PC-9 (cell line): ENCODE measurements at regions not wholly inside any gene's neighbourhood (a gene's known extent, or its start where the extent isn't known, plus 50 kb on each side); places are given as distances from the start of the nearest gene placed in this dataset.

Experiments
- BruUV-seq: library from RNA; stranded (reverse); fragments of 400-500 nt; replicated peaks from 2 replicates; lab custom pipeline; 2021; lab: Mats Ljungman, UMichigan
- CTCF ChIA-PET: fragments of 300-600 bp; sonication (Branson Sonifier 250); formaldehyde crosslinking; loops from one replicate; lab custom pipeline; 2022; ENCODE audit warnings: antibody characterized with exemption; lab: Charles Lee
- POLR2A ChIA-PET: fragments of 300-600 bp; sonication (Branson Sonifier 250); formaldehyde crosslinking; loops from one replicate; lab custom pipeline; 2022; ENCODE audit warnings: antibody characterized with exemption; ENCODE audit not compliant: unreplicated experiment; lab: Charles Lee
- DNase-seq, 2 experiments: peaks; one replicate each; pipeline versions ENCODE4 v3.0.0 to v3.0.0-alpha.2; 2015 to 2022; ENCODE audit warnings: mixed read lengths in 1 of 2
- H2AFZ ChIP-seq: fragments of 200-600 bp; sonication (generic); 2 replicates; pipeline ENCODE4 v1.8.1; 2017; ENCODE audit warnings: antibody characterized with exemption
- H3F3A ChIP-seq: fragments of 200-600 bp; sonication (generic); 2 replicates; pipeline ENCODE4 v1.8.1; 2017; ENCODE audit warnings: antibody characterized with exemption, mild to moderate bottlenecking, low read depth; ENCODE audit not compliant: insufficient read depth
- H3K27ac ChIP-seq: fragments of 200-600 bp; sonication (generic); 2 replicates; pipeline ENCODE4 v1.6.1; 2016; ENCODE audit warnings: mixed run types
- H3K27me3 ChIP-seq: fragments of 200-600 bp; sonication (generic); 2 replicates; pipeline ENCODE4 v1.6.1; 2016; ENCODE audit warnings: low read depth, mixed run types; ENCODE audit not compliant: insufficient read depth
- H3K36me3 ChIP-seq: fragments of 200-600 bp; sonication (generic); 2 replicates; pipeline ENCODE4 v1.6.1; 2016; ENCODE audit warnings: low read depth, mixed run types
- H3K4me1 ChIP-seq: fragments of 200-600 bp; sonication (generic); replicated peaks from 2 replicates; pipeline ENCODE4 v1.6.1; 2016; ENCODE audit warnings: mixed run types; ENCODE audit not compliant: insufficient read depth
- H3K4me2 ChIP-seq: fragments of 200-600 bp; sonication (generic); 2 replicates; pipeline ENCODE4 v1.6.1; 2017; ENCODE audit warnings: mixed run types
- H3K4me3 ChIP-seq: fragments of 200-600 bp; sonication (generic); 2 replicates; pipeline ENCODE4 v1.6.1; 2016; ENCODE audit warnings: mixed run types
- H3K79me2 ChIP-seq: fragments of 200-600 bp; sonication (generic); 2 replicates; pipeline ENCODE4 v1.6.1; 2017; ENCODE audit warnings: low read depth, mixed run types
- H3K9me2 ChIP-seq: fragments of 200-600 bp; sonication (generic); 2 replicates; pipeline ENCODE4 v1.8.1; 2017; ENCODE audit warnings: mild to moderate bottlenecking; ENCODE audit not compliant: insufficient read depth
- H3K9me3 ChIP-seq: fragments of 200-600 bp; sonication (generic); 2 replicates; pipeline ENCODE4 v1.8.1; 2016; ENCODE audit warnings: low read depth; ENCODE audit not compliant: insufficient read depth
- H4K20me1 ChIP-seq: fragments of 200-600 bp; sonication (generic); 2 replicates; pipeline ENCODE4 v1.8.1; 2017; ENCODE audit not compliant: insufficient read depth
- CTCF ChIP-seq: fragments of 200-600 bp; sonication (generic); conservative IDR thresholded peaks from 2 replicates; pipeline ENCODE4 v1.6.1; 2017; ENCODE audit warnings: mixed run types, antibody characterized with exemption, mild to moderate bottlenecking, moderate library complexity
- EZH2 ChIP-seq: fragments of 200-600 bp; sonication (generic); IDR thresholded peaks from 2 replicates; pipeline ENCODE4 v1.8.0; 2017; ENCODE audit warnings: antibody characterized with exemption, low read depth
- intact Hi-C: fragments of 100-400 bp; cut with micrococcal nuclease; formaldehyde crosslinking; loops from one replicate; pipeline ENCODE4 v1.10.0; 2022; ENCODE audit not compliant: unreplicated experiment

GRCh38 chr13:39144391-39144790 lies 106.1 kb downstream of the NHLRC3 start:
- no peaks in the 10 kb centered on the region; the same call in 1 of the 2 replicates for H3K4me1 ChIP-seq
- no peak overlapping the region for H3K27ac ChIP-seq
- intact Hi-C loops, result loop anchor here (2.0 kb wide), 2 partner anchors 468 to 532 kb away; no protein-coding TSS in a partner anchor
- H3K9me3 ChIP-seq, result no peaks in the 10 kb centered on the region
- H4K20me1 ChIP-seq, result no peaks in the 10 kb centered on the region
- H3F3A ChIP-seq, result no peaks in the 10 kb centered on the region
- POLR2A ChIA-PET, result no interaction called here
- H3K36me3 ChIP-seq, result no peaks in the 10 kb centered on the region
- H3K9me2 ChIP-seq, result no peaks in the 10 kb centered on the region
- no peak overlapping the region for H3K4me2 ChIP-seq
- no peak overlapping the region for H3K4me3 ChIP-seq
- BruUV-seq, result no TSS peak
- no peak for TF ChIP-seq CTCF
- TF ChIP-seq EZH2, result no peak
- peaks cover 11% of the 10 kb centered on the region for H3K27me3 ChIP-seq
- H3K79me2 ChIP-seq, result no peaks in the 10 kb centered on the region
- no peak for DNase-seq
- H2AFZ ChIP-seq, result no peak overlapping the region
- CTCF ChIA-PET, result interaction anchor here (1.3 kb wide), 1 partner anchor 467 kb away, joined by 5 read pairs; no protein-coding TSS in a partner anchor

- Histone ChIP-seq H3K36me3 (no peaks in the 10 kb centered on the region), H3K4me3 (no peak overlapping the region), H4K20me1 (no peaks in the 10 kb centered on the region), H3K9me2 (no peaks in the 10 kb centered on the region), H3K27ac (no peak overlapping the region), H3K79me2 (no peaks in the 10 kb centered on the region), H3K27me3 (peaks cover 11% of the 10 kb centered on the region), H3K4me1 (no peaks in the 10 kb centered on the region; the same call in 1 of the 2 replicates), H3F3A (no peaks in the 10 kb centered on the region), H3K4me2 (no peak overlapping the region), H2AFZ (no peak overlapping the region), H3K9me3 (no peaks in the 10 kb centered on the region)
- intact Hi-C loops, result loop anchor here (2.0 to 5.0 kb wide), 3 partner anchors 117 to 532 kb away; no protein-coding TSS in a partner anchor
- ChIA-PET POLR2A (interaction anchor here (0.7 kb wide), 1 partner anchor 1421 kb away, joined by 9 read pairs; no protein-coding TSS in a partner anchor), CTCF (interaction anchor here (1.3 kb wide), 1 partner anchor 467 kb away, joined by 5 read pairs; no protein-coding TSS in a partner anchor)
- TF ChIP-seq EZH2 (no peak), CTCF (peak; percentile 67)
- BruUV-seq, result no TSS peak
- peak in 1 of 2 experiments; percentile 30 for DNase-seq
These were observed 106.8 kb downstream of the NHLRC3 start for GRCh38 chr13:39144941-39145533.

GRCh38 chr13:39148513-39148961 lies 110.3 kb downstream of the NHLRC3 start:
- DNase-seq, result peak; percentile 0 to 82
- H3K4me3 ChIP-seq, result 0 out of 2 replicates have a peak overlapping the region, but pooled peaks have one; percentile 23
- H3F3A ChIP-seq, result no peaks in the 10 kb centered on the region
- intact Hi-C loops, result loop anchor here (5.0 kb wide), 1 partner anchor 114 kb away; no protein-coding TSS in a partner anchor
- H3K27me3 ChIP-seq, result peaks cover 6% of the 10 kb centered on the region
- H3K9me3 ChIP-seq, result no peaks in the 10 kb centered on the region
- ChIA-PET POLR2A (no interaction called here), CTCF (no interaction called here)
- H3K9me2 ChIP-seq, result no peaks in the 10 kb centered on the region
- H4K20me1 ChIP-seq, result no peaks in the 10 kb centered on the region
- H2AFZ ChIP-seq, result no peak overlapping the region
- H3K79me2 ChIP-seq, result no peaks in the 10 kb centered on the region
- no peaks in the 10 kb centered on the region; the same call in 1 of the 2 replicates for H3K4me1 ChIP-seq
- TF ChIP-seq EZH2 (no peak), CTCF (no peak)
- BruUV-seq, result no TSS peak
- H3K4me2 ChIP-seq, result peak overlapping the region; percentile 15; the same call in 1 of the 2 replicates
- H3K27ac ChIP-seq, result no peak overlapping the region
- no peaks in the 10 kb centered on the region for H3K36me3 ChIP-seq
